ENCODE measurements at regions not wholly inside any gene's neighbourhood (a gene's known extent, or its start where the extent isn't known, plus 50 kb on each side); places are given as distances from the start of the nearest gene placed in this dataset.
"Not testable (repeated sequence)": the region's sequence is repeated elsewhere in the genome, so short reads cannot be mapped to it uniquely, and the experiment has no call there.

- Mint-ChIP-seq H3K27ac (no peak overlapping the region), H3K27me3 (no peaks in the 10 kb centered on the region), H3K4me1 (no peaks in the 10 kb centered on the region), H3K9me3 (peaks cover 5 to 24% of the 10 kb centered on the region in 2 donors), H3K4me3 (no peak overlapping the region)
- DNase-seq: no peak
- no peak for ATAC-seq
Observed at GRCh38 chrX:85808217-85808616, 239.1 kb downstream of the CHM start.

GRCh38 chrX:85772391-85772790 is 275.0 kb downstream of the CHM start:
- DNase-seq, H3K27me3 Mint-ChIP-seq, H3K4me1 Mint-ChIP-seq, H3K27ac Mint-ChIP-seq, ATAC-seq, H3K4me3 Mint-ChIP-seq, H3K9me3 Mint-ChIP-seq: not testable (repeated sequence)

GRCh38 chrX:85765651-85766050 is 281.7 kb downstream of the CHM start:
- Mint-ChIP-seq H3K4me1 (no peaks in the 10 kb centered on the region), H3K9me3 (peaks cover 0 to 8% of the 10 kb centered on the region in 2 donors), H3K27ac (no peak overlapping the region), H3K4me3 (no peak overlapping the region), H3K27me3 (no peaks in the 10 kb centered on the region)
- ATAC-seq: no peak
- DNase-seq: no peak

GRCh38 chrX:85723025-85723424 is 324.3 kb downstream of the CHM start:
- not testable (repeated sequence) for H3K4me3 Mint-ChIP-seq, H3K27ac Mint-ChIP-seq, H3K27me3 Mint-ChIP-seq, H3K4me1 Mint-ChIP-seq, H3K9me3 Mint-ChIP-seq, DNase-seq, ATAC-seq

GRCh38 chrX:85703233-85703632 is 323.8 kb upstream of the POF1B start:
- H3K4me1 Mint-ChIP-seq, H3K27me3 Mint-ChIP-seq, H3K4me3 Mint-ChIP-seq, DNase-seq, ATAC-seq, H3K27ac Mint-ChIP-seq, H3K9me3 Mint-ChIP-seq: not testable (repeated sequence)

GRCh38 chrX:85698921-85699320 is 319.5 kb upstream of the POF1B start:
- Mint-ChIP-seq H3K27ac (no peak overlapping the region), H3K4me1 (no peaks in the 10 kb centered on the region), H3K27me3 (no peaks in the 10 kb centered on the region), H3K4me3 (no peak overlapping the region), H3K9me3 (peaks cover 0 to 13% of the 10 kb centered on the region in 2 donors)
- ATAC-seq (no peak), DNase-seq (no peak)

GRCh38 chrX:85685843-85686242 is 306.4 kb upstream of the POF1B start:
- no peak for DNase-seq
- H3K4me3 Mint-ChIP-seq: no peak overlapping the region
- ATAC-seq: no peak
- H3K27ac Mint-ChIP-seq: no peak overlapping the region
- no peaks in the 10 kb centered on the region for H3K27me3 Mint-ChIP-seq
- H3K9me3 Mint-ChIP-seq: no peaks in the 10 kb centered on the region
- no peaks in the 10 kb centered on the region for H3K4me1 Mint-ChIP-seq

GRCh38 chrX:85666471-85666870 is 287.0 kb upstream of the POF1B start:
- no peaks in the 10 kb centered on the region for H3K27me3 Mint-ChIP-seq
- H3K4me1 Mint-ChIP-seq: no peaks in the 10 kb centered on the region
- no peaks in the 10 kb centered on the region for H3K9me3 Mint-ChIP-seq
- ATAC-seq: no peak
- H3K27ac Mint-ChIP-seq: no peak overlapping the region
- no peak for DNase-seq
- H3K4me3 Mint-ChIP-seq: no peak overlapping the region

- not testable (repeated sequence) for H3K27me3 Mint-ChIP-seq, ATAC-seq, H3K9me3 Mint-ChIP-seq, H3K4me1 Mint-ChIP-seq, DNase-seq, H3K4me3 Mint-ChIP-seq, H3K27ac Mint-ChIP-seq
Observed at GRCh38 chrX:85663970-85664369, 284.5 kb upstream of the POF1B start.

- Mint-ChIP-seq H3K27ac (no peak overlapping the region), H3K9me3 (no peaks in the 10 kb centered on the region), H3K4me1 (no peaks in the 10 kb centered on the region), H3K4me3 (no peak overlapping the region), H3K27me3 (no peaks in the 10 kb centered on the region)
- ATAC-seq (no peak), DNase-seq (no peak)
Observed at GRCh38 chrX:85630901-85631300, 251.4 kb upstream of the POF1B start.

- DNase-seq (no peak), ATAC-seq (no peak)
- H3K4me1 Mint-ChIP-seq: no peaks in the 10 kb centered on the region
- no peak overlapping the region for H3K27ac Mint-ChIP-seq
- no peaks in the 10 kb centered on the region for H3K9me3 Mint-ChIP-seq
- no peaks in the 10 kb centered on the region for H3K27me3 Mint-ChIP-seq
- no peak overlapping the region for H3K4me3 Mint-ChIP-seq
Observed at GRCh38 chrX:85627363-85627762, 247.9 kb upstream of the POF1B start.

GRCh38 chrX:85622635-85623034 is 243.2 kb upstream of the POF1B start:
- ATAC-seq (no peak), DNase-seq (no peak)
- no peaks in the 10 kb centered on the region for H3K4me1 Mint-ChIP-seq

GRCh38 chrX:85620466-85620865 is 241.0 kb upstream of the POF1B start:
- DNase-seq (no peak), ATAC-seq (no peak)
- H3K9me3 Mint-ChIP-seq: no peaks in the 10 kb centered on the region
- no peak overlapping the region for H3K27ac Mint-ChIP-seq
- no peak overlapping the region for H3K4me3 Mint-ChIP-seq
- no peaks in the 10 kb centered on the region for H3K4me1 Mint-ChIP-seq
- no peaks in the 10 kb centered on the region for H3K27me3 Mint-ChIP-seq

More at GRCh38 chrX:85622635-85623034, 243.2 kb upstream of the POF1B start:
- H3K9me3 Mint-ChIP-seq: no peaks in the 10 kb centered on the region
- H3K27me3 Mint-ChIP-seq: no peaks in the 10 kb centered on the region
- no peak overlapping the region for H3K4me3 Mint-ChIP-seq
- H3K27ac Mint-ChIP-seq: no peak overlapping the region

- Mint-ChIP-seq H3K4me3 (no peak overlapping the region), H3K27ac (no peak overlapping the region), H3K4me1 (no peaks in the 10 kb centered on the region), H3K27me3 (no peaks in the 10 kb centered on the region), H3K9me3 (no peaks in the 10 kb centered on the region)
- ATAC-seq (no peak), DNase-seq (no peak)
Observed at GRCh38 chrX:85619962-85620361, 240.5 kb upstream of the POF1B start.

GRCh38 chrX:85611926-85612325 is 232.5 kb upstream of the POF1B start:
- no peak for ATAC-seq
- no peaks in the 10 kb centered on the region for H3K4me1 Mint-ChIP-seq
- H3K27me3 Mint-ChIP-seq: no peaks in the 10 kb centered on the region
- no peaks in the 10 kb centered on the region for H3K9me3 Mint-ChIP-seq
- DNase-seq: no peak
- no peak overlapping the region for H3K27ac Mint-ChIP-seq
- H3K4me3 Mint-ChIP-seq: no peak overlapping the region

- no peaks in the 10 kb centered on the region for H3K27me3 Mint-ChIP-seq
- no peak overlapping the region for H3K4me3 Mint-ChIP-seq
- no peaks in the 10 kb centered on the region for H3K9me3 Mint-ChIP-seq
- no peak for DNase-seq
- H3K4me1 Mint-ChIP-seq: no peaks in the 10 kb centered on the region
- no peak for ATAC-seq
- no peak overlapping the region for H3K27ac Mint-ChIP-seq
Observed at GRCh38 chrX:85592980-85593379, 213.5 kb upstream of the POF1B start.

- ATAC-seq: no peak
- Mint-ChIP-seq H3K4me1 (no peaks in the 10 kb centered on the region), H3K27me3 (no peaks in the 10 kb centered on the region), H3K4me3 (no peak overlapping the region), H3K27ac (no peak overlapping the region), H3K9me3 (no peaks in the 10 kb centered on the region)
- no peak for DNase-seq
Observed at GRCh38 chrX:85591536-85591935, 212.1 kb upstream of the POF1B start.

Measured in stimulated activated naive CD8-positive, alpha-beta T cell treated with anti-CD3 and anti-CD28 coated beads, Interleukin-15, amount 100 ng/mL, for 72 hours (primary cell).